CD4-positive, alpha-beta T cell (primary cell): ENCODE measurements at regions not wholly inside any gene's neighbourhood (a gene's known extent, or its start where the extent isn't known, plus 50 kb on each side); places are given as distances from the start of the nearest gene placed in this dataset.

ENCODE experiments used
- ATAC-seq: fragments of 200-7000 bp; cut with Tn5 transposase; one replicate; pipeline ENCODE4 v1.10.0; 2022; ENCODE audit warnings: mild to moderate bottlenecking; ENCODE audit not compliant: poor library complexity
- CTCF ChIA-PET: fragments of 350-600 bp; sonication (Branson Sonifier 250); formaldehyde crosslinking; loops from one replicate; lab custom pipeline; 2021; ENCODE audit warnings: antibody characterized with exemption, inconsistent platforms; lab: Charles Lee
- POLR2A ChIA-PET: fragments of 350-600 bp; sonication (Branson Sonifier 250); formaldehyde crosslinking; loops from one replicate; lab custom pipeline; 2021; ENCODE audit warnings: antibody characterized with exemption, inconsistent platforms; lab: Charles Lee
- DNase-seq, 14 experiments: peaks; one replicate each; pipeline ENCODE4 v3.0.0-alpha.2; 2013 to 2020; ENCODE audit warnings: mixed read lengths in 2 of 14
- H3K27ac ChIP-seq, 2 donors: one replicate each; pipeline versions ENCODE4 v1.5.1 to v1.7.0; 2013; ENCODE audit warnings: low read length in 2 of 2, low read depth in 1 of 2, mild to moderate bottlenecking in 1 of 2
- H3K27me3 ChIP-seq, 2 experiments: 1 replicate in 1 of 2; 2 replicates in 1 of 2; pipeline versions ENCODE4 v1.6.1 to v1.7.0; 2013; ENCODE audit warnings: low read length in 2 of 2, control low read depth in 1 of 2, mild to moderate bottlenecking in 1 of 2, moderate library complexity in 1 of 2; ENCODE audit not compliant: insufficient read depth in 2 of 2, control insufficient read depth in 1 of 2
- H3K36me3 ChIP-seq: one replicate; pipeline ENCODE4 v1.6.1; 2013; ENCODE audit warnings: low read length, control low read depth; ENCODE audit not compliant: insufficient read depth
- H3K4me1 ChIP-seq: one replicate; pipeline ENCODE4 v1.6.1; 2013; ENCODE audit warnings: low read length, control low read depth; ENCODE audit not compliant: insufficient read depth
- H3K4me3 ChIP-seq: one replicate; pipeline ENCODE4 v1.5.1; 2013; ENCODE audit warnings: mild to moderate bottlenecking, low read length, moderate library complexity
- H3K9me3 ChIP-seq, 2 experiments: 1 replicate in 1 of 2; 2 replicates in 1 of 2; pipeline versions ENCODE4 v1.6.1 to v1.7.0; 2013; ENCODE audit warnings: low read length in 2 of 2, mild to moderate bottlenecking in 2 of 2, control low read depth in 1 of 2, moderate library complexity in 1 of 2; ENCODE audit not compliant: control insufficient read depth in 1 of 2, insufficient read depth in 1 of 2
- H3K27ac Mint-ChIP-seq: one replicate; pipeline ENCODE4 v1.8.0; 2020; ENCODE audit warnings: mixed read lengths
- H3K27me3 Mint-ChIP-seq: one replicate; pipeline ENCODE4 v1.8.0; 2021; ENCODE audit warnings: mixed read lengths
- H3K36me3 Mint-ChIP-seq: one replicate; pipeline ENCODE4 v1.8.0; 2021; ENCODE audit warnings: low read depth, mixed read lengths
- H3K4me1 Mint-ChIP-seq: one replicate; pipeline ENCODE4 v1.8.0; 2021; ENCODE audit warnings: low read depth, mixed read lengths
- H3K4me3 Mint-ChIP-seq: one replicate; pipeline ENCODE4 v1.8.0; 2020; ENCODE audit warnings: mild to moderate bottlenecking, mixed read lengths
- H3K9me3 Mint-ChIP-seq: one replicate; pipeline ENCODE4 v1.8.0; 2020; ENCODE audit warnings: mixed read lengths
- intact Hi-C, 2 experiments: fragments of 100-400 bp; cut with DNase I in 1 of 2; cut with micrococcal nuclease in 1 of 2; formaldehyde crosslinking; loops; one replicate each; pipeline versions ENCODE4 v1.15.1 to v1.9.0; 2023 to 2025; cut with DNase I, micrococcal nuclease
- TF ChIP-seq, protein P1 (sequence below): fragments of 200-600 bp; IDR thresholded peaks from one replicate; pipeline ENCODE4 v1.8.0; 2022; ENCODE audit warnings: antibody characterized with exemption, mild to moderate bottlenecking

DNA sequence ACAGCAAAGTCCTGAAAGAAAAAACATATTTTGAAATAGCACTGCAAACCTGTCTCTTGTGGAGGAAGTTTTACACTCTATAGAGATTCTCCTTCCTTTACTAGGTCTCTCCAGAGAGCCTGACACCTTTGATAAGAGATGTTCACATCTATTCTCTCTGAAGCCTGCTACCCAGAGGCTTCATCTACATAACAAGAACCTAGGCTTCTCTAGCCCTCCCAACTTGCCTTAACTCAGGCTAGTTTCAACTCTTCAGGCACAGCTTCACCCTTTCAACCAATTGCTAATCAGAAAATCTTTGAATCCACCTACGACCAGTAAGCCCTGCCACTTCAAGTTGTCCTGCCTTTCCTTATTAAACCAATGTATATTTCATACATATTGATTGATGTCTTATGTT is 60.6 kb downstream of the IFNG start:
- no peaks in the 10 kb centered on the region for H3K27me3 Mint-ChIP-seq
- Histone ChIP-seq H3K27ac (no peak overlapping the region), H3K4me1 (no peaks in the 10 kb centered on the region), H3K9me3 (no peaks in the 10 kb centered on the region), H3K36me3 (no peaks in the 10 kb centered on the region), H3K4me3 (no peak overlapping the region), H3K27me3 (no peaks in the 10 kb centered on the region)
- no peak overlapping the region for H3K27ac Mint-ChIP-seq
- DNase-seq: no peak
- no peaks in the 10 kb centered on the region for H3K4me1 Mint-ChIP-seq
- POLR2A ChIA-PET: no interaction called here
- CTCF ChIA-PET: no interaction called here
- no peak for ATAC-seq
- TF ChIP-seq, protein P1, sequence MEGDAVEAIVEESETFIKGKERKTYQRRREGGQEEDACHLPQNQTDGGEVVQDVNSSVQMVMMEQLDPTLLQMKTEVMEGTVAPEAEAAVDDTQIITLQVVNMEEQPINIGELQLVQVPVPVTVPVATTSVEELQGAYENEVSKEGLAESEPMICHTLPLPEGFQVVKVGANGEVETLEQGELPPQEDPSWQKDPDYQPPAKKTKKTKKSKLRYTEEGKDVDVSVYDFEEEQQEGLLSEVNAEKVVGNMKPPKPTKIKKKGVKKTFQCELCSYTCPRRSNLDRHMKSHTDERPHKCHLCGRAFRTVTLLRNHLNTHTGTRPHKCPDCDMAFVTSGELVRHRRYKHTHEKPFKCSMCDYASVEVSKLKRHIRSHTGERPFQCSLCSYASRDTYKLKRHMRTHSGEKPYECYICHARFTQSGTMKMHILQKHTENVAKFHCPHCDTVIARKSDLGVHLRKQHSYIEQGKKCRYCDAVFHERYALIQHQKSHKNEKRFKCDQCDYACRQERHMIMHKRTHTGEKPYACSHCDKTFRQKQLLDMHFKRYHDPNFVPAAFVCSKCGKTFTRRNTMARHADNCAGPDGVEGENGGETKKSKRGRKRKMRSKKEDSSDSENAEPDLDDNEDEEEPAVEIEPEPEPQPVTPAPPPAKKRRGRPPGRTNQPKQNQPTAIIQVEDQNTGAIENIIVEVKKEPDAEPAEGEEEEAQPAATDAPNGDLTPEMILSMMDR: no peak
- intact Hi-C loops: no loop called here
- H3K9me3 Mint-ChIP-seq: no peaks in the 10 kb centered on the region
- no peaks in the 10 kb centered on the region for H3K36me3 Mint-ChIP-seq
- H3K4me3 Mint-ChIP-seq: no peak overlapping the region

DNA sequence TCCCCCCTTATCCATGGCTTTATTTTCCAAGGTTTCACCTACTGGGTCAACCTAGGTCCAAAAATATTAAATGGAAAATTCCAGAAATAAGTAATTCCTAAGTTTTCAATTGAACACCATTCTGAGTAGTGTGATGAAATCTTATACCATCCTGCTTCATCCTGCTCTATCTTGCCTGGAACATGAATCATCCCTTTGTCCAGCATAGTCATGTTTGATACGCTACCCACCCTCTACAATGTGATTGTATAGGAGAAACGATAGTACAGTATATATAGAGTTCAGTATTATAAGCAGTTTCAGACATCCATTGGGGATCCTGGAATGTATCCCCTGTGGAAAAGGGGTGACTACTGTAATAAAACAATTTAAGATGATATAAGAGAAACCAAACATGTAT is 62.2 kb downstream of the IFNG start:
- POLR2A ChIA-PET: no interaction called here
- Mint-ChIP-seq H3K27ac (no peak overlapping the region), H3K9me3 (no peaks in the 10 kb centered on the region)

DNA sequence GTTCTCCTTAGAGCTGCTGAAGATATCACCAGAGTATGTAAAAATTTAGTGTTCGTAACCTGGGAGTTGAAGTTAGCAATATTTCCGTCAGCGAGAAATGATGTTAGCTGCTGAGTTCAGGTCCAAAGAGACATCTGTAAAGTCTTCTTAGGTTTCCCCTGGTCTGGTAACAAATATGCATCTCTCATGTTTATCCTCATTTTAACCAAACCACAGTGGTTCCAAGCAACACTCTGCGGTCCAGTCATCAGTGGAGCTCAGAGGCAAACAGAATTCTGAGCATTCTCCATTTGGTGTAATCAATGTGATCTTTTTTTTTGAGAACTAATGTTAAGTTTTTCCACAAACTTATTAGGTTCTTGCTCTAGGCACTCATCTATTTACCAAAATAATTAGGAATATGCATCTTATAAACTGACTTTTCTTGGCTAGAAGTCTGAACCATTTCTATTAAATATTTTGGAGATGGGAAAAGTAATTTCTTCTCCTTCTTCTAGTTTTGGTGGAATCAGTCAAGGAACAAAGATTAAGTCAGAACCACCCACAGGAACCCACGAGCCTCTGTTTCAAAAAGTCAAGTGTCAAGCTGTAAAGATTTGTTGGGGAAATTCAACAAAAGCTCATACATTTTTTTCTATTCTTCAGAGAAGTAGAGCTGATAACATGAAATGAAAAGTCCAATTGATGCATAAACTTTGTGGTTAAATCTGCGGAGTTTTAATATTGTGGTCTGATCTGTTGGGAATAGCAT is 64.7 kb downstream of the IFNG start:
- ChIA-PET POLR2A (no interaction called here), CTCF (no interaction called here)
- Histone ChIP-seq H3K4me1 (no peaks in the 10 kb centered on the region), H3K27me3 (no peaks in the 10 kb centered on the region), H3K4me3 (no peak overlapping the region), H3K9me3 (no peaks in the 10 kb centered on the region), H3K36me3 (no peaks in the 10 kb centered on the region), H3K27ac (no peak overlapping the region)
- Mint-ChIP-seq H3K4me3 (no peak overlapping the region), H3K9me3 (no peaks in the 10 kb centered on the region), H3K4me1 (no peaks in the 10 kb centered on the region), H3K36me3 (no peaks in the 10 kb centered on the region), H3K27me3 (no peaks in the 10 kb centered on the region), H3K27ac (no peak overlapping the region)
- TF ChIP-seq, protein P1: no peak
- intact Hi-C loops: no loop called here
- DNase-seq: no peak
- no peak for ATAC-seq

More for the DNA sequence above, 62.2 kb downstream of the IFNG start:
- Mint-ChIP-seq H3K27me3 (no peaks in the 10 kb centered on the region), H3K36me3 (no peaks in the 10 kb centered on the region), H3K4me3 (no peak overlapping the region), H3K4me1 (no peaks in the 10 kb centered on the region)
- no peaks in the 10 kb centered on the region for H3K36me3 ChIP-seq
- no peak overlapping the region for H3K27ac ChIP-seq
- CTCF ChIA-PET: no interaction called here
- no peak overlapping the region for H3K4me3 ChIP-seq
- H3K4me1 ChIP-seq: no peaks in the 10 kb centered on the region
- TF ChIP-seq, protein P1: no peak
- no peak for ATAC-seq
- no peak for DNase-seq
- no peaks in the 10 kb centered on the region for H3K27me3 ChIP-seq
- intact Hi-C loops: no loop called here
- H3K9me3 ChIP-seq: no peaks in the 10 kb centered on the region
